ENCODE measurements at regions not wholly inside any gene's neighbourhood (a gene's known extent, or its start where the extent isn't known, plus 50 kb on each side); places are given as distances from the start of the nearest gene placed in this dataset.

DNA sequence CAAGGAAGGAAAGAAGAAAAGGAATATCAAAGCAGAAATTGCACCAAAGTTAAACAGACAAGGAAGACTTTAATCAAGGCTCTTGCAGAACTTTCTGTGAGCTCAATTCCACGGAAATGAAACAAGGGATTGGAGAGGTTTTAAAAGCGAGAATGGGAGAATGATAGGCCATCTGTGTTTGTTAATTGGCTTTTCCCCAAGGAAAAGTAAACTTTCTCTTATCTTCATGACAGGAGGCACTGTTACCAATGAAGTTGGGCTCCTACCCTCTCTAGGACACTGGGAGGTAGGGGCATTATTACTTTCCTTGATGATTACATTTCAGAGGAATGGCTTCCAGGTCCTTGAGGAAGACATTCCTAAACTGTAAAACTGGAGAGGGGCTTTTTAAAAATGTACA is 328.8 kb upstream of the NWD2 start:
- TF ChIP-seq POLR2A (IDR thresholded peaks at IDR 0.05): no peak
- TF ChIP-seq, protein P1, sequence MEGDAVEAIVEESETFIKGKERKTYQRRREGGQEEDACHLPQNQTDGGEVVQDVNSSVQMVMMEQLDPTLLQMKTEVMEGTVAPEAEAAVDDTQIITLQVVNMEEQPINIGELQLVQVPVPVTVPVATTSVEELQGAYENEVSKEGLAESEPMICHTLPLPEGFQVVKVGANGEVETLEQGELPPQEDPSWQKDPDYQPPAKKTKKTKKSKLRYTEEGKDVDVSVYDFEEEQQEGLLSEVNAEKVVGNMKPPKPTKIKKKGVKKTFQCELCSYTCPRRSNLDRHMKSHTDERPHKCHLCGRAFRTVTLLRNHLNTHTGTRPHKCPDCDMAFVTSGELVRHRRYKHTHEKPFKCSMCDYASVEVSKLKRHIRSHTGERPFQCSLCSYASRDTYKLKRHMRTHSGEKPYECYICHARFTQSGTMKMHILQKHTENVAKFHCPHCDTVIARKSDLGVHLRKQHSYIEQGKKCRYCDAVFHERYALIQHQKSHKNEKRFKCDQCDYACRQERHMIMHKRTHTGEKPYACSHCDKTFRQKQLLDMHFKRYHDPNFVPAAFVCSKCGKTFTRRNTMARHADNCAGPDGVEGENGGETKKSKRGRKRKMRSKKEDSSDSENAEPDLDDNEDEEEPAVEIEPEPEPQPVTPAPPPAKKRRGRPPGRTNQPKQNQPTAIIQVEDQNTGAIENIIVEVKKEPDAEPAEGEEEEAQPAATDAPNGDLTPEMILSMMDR (IDR thresholded peaks at IDR 0.05 in 4 of 5, conservative IDR thresholded peaks at IDR 0.05 in 1 of 5): no peak

All from gastrocnemius medialis (tissue), 4 donors.